HG03135 (cell line): ENCODE measurements at regions not wholly inside any gene's neighbourhood (a gene's known extent, or its start where the extent isn't known, plus 50 kb on each side); places are given as distances from the start of the nearest gene placed in this dataset.
"Not testable (repeated sequence)": the region's sequence is repeated elsewhere in the genome, so short reads cannot be mapped to it uniquely, and the experiment has no call there.

Experiments
- ATAC-seq: cut with Tn5 transposase; IDR thresholded peaks from one replicate; pipeline ENCODE4 v1.9.1; 2021; ENCODE audit warnings: mild to moderate bottlenecking, moderate library complexity; ENCODE audit not compliant: unreplicated experiment

GRCh38 chrX:104513162-104513561 lies 52.8 kb upstream of the IL1RAPL2 start:
- ATAC-seq = no peak

DNA sequence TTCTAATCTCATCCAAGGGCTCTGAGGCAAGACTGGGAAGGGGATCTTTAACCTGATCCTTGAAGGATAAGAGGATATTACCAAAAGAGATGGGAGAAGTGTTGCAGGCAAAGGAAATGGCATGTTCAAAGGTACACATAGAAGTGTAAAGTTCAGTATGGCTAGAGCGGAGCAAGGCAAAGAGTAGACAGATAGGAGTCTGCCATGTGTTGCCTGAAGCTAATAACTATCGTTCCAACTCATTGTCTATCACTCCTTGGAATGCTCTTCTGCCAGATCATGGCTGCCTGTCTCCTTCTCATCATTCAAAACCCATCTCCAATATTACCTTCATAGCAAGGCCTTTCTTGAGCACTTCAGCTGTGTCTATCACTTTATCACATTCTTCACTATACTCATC lies 55.2 kb upstream of the IL1RAPL2 start:
- no peak for ATAC-seq

DNA sequence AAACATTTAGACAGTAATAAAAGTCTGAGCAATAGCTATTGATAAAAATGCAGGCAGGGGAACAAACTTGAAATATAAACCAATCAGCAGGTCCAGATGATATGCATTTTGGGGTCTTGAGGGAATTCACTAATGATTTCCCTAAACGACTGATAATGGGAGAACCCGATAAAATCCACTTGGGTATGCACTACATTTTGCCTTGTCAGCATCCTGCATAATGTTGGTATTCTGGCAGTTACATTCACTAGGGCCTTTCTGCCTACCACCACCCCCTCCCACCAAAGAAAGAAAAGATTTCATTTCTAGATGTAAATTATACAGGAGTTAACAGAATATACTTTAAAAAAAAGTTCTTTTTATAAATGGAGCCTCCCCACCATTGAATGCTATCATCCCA lies 63.5 kb upstream of the IL1RAPL2 start:
- no peak for ATAC-seq

DNA sequence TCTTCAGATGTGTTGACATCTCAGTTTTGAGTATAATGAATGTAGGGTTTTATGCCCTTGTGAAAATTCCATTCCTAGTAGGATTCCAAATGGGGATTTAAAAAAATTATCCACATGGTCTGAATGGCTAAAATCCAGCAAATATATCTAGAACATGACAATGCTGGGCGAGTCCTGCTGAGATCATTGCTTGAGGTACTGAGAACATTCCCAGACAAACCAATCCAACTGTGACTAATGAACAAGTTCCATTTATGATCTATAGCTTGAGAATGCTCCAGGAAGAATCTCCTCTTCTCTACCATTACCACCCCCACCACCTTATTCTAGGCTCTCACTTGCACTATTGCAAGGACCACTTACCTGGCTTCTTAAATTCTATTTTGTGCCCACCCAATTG lies 77.2 kb upstream of the IL1RAPL2 start:
- ATAC-seq = no peak

- no peak for ATAC-seq
Observed at GRCh38 chrX:104486691-104487090, 79.3 kb upstream of the IL1RAPL2 start.

DNA sequence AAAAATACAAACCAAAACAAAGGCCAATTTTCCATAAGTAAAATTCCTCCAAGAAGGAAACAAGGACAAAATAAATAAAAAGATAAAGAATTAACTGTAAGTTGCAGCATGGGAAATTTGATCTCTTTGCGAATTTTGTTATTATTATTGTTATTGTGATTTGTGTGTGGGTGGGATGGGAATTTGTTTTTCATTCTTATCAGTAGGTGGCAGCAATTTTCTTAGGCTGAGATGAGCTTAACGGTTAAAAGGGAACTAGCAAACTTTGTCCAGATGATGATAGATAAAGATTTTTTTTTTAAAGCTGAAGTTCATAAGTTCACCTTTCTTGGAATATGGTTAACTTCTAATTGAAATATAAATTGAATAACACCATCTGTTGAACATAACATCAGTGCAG lies 83.2 kb upstream of the IL1RAPL2 start:
- ATAC-seq = no peak

GRCh38 chrX:104469771-104470170 lies 96.2 kb upstream of the IL1RAPL2 start:
- no peak for ATAC-seq

GRCh38 chrX:104459796-104460195 lies 106.2 kb upstream of the IL1RAPL2 start:
- ATAC-seq = no peak

- ATAC-seq = not testable (repeated sequence)
Observed at GRCh38 chrX:104457130-104457529, 108.9 kb upstream of the IL1RAPL2 start.

DNA sequence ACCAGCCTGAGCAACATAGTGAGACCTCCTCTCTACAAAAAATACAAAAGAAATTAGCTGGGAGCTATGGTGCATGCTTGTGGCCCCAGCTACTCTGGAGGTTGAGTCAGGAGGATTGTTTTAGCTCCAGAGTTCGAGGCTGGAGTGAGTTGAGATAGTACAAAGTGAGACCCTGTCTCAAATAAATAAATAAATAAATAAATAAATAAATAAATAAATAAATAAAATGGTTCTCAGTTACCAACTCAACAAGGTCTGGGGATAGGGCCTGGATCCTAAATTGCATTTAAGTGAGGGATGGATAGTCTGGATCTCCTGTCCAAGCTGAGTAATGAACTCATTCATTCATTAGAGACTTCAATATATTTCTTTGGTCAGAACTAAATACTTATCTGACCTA lies 115.7 kb upstream of the IL1RAPL2 start:
- no peak for ATAC-seq

GRCh38 chrX:104445591-104445990 lies 120.4 kb upstream of the IL1RAPL2 start:
- no peak for ATAC-seq

- ATAC-seq = no peak
Observed at GRCh38 chrX:104435249-104435648, 130.8 kb upstream of the IL1RAPL2 start.

DNA sequence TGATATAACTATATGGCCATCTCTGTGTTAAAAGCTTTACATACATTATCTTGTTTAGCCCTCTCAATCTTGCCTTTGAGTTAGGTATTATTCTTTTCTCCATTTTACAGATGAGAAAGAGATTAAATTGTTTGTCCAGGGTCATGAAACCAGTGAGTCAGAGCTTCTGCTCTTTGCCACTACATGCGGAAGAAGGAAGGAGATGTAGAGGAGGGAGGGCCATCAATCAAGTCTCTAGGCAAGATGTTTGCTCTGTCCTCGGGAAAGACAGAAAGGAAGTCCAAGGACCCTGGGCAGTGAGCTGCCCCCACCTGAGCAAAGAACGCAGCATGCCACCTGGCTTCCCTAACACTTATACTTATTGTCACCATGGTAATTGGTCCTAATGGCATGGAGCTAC lies 133.7 kb upstream of the IL1RAPL2 start:
- ATAC-seq = no peak

GRCh38 chrX:104430742-104431119 lies 135.3 kb upstream of the IL1RAPL2 start:
- no peak for ATAC-seq

DNA sequence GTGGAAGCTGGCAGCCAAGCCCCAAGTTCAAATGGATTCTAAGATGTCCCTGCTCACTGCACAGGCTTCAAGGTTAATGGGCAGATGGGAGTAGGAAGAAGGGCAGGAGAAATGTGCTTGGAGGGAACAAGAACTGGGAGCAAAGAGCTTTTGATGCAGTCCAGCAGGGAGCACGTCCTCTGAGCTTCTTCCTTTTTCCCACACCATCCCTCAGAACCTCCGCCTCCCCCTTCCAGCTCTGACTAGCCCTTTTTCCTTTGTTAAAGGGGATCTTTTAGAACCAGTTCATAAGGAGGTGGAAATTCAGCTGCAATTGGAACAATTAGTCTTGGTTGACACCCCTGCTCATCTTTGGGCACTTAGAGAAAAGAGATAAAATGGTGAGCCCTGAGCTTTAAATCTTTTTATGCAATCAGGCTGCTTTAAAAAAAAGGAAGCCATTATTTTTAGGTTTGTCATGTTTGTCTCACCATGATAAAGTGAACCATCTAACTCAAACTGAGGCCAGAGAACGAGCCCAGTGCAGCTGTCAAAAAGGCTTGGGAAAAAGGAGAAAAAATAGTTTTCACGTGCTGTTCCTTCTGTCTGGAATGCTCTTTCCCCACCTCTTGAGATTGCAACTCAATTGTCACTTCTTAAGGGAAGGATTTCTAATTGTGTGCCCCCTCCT lies 135.8 kb upstream of the IL1RAPL2 start:
- no peak for ATAC-seq

DNA sequence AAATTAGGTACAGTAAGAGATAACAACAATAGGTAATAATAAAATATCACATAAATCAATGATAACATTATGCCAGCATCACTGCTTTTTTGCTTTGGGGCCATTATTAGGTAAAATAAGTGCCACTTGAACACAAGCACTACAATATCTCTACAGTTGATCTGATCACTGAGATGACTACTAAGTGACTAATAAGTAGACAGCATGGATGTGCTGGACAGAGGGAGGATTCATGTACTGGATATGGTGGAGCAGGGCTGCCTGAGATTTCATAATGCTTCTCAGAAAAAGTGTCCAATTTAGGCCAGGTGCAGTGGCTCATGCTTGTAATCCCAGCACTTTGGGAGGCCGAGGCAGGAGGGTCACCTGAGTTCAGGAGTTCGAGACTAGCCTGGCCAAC lies 137.8 kb upstream of the IL1RAPL2 start:
- no peak for ATAC-seq

- ATAC-seq = no peak
Observed at GRCh38 chrX:104427693-104428092, 138.3 kb upstream of the IL1RAPL2 start.

DNA sequence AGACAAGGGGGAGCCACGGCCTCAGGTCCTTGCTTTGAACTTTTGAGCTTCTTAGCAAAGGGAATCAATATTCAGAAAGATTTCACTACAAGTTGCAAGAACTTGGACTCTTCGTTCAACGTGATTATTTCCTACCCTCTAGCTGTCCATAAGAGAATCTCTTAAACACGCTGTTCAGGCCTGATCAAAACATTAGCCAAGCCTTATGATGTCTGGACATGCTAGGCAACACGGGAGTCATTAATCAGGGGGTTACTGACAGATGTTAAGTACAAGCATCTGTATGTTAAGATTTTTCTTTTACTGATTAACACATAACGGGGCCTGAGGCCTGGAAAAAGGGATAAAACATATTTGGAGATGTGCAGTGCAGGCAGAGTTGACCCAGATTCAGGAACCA lies 138.9 kb upstream of the IL1RAPL2 start:
- ATAC-seq = no peak

- ATAC-seq = no peak
Observed at GRCh38 chrX:104420907-104421306, 145.1 kb upstream of the IL1RAPL2 start.

GRCh38 chrX:104419926-104420325 lies 146.1 kb upstream of the IL1RAPL2 start:
- ATAC-seq = no peak

DNA sequence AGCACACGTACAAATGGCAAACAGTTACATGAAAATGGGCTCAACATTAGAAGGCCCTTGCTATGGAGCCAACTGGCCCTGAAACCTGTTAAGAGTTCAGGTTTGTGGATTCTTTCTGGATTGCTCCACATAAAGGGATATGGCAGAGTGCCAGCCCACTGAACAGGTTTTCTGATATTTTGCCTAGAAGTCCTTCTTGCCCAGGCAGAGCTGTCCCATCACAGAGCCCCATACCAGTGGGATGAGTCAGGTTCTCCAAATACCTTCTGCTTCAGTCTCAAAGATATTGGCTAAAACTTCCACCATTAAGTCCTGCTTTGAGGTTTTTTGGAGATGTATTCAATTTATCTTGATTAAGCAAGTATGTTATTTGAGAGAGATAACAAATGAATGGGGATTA lies 146.8 kb upstream of the IL1RAPL2 start:
- no peak for ATAC-seq

DNA sequence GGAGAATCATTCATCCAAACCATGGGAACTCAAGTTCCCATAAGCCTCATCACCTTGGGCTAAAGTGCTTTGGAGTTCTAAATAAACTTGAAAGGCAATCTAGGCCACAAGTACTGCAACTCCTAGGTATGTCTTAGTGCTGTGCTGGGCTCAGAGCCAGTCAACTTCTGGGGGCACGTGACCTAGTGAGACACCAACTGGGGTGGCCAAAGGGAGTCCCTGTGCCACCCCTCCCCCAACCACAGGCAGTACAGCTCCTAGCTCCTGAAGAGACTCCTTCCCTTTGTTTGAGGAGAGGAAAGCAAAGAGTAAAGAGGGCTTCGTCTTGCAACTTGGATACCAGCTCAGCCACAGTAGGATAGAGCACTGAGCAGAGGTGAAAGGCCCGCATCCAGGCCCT lies 154.2 kb upstream of the IL1RAPL2 start:
- no peak for ATAC-seq

GRCh38 chrX:104400387-104400786 lies 145.7 kb upstream of the ESX1 start:
- ATAC-seq = no peak
